LNCaP clone FGC (cell line): ENCODE measurements at regions not wholly inside any gene's neighbourhood (a gene's known extent, or its start where the extent isn't known, plus 50 kb on each side); places are given as distances from the start of the nearest gene placed in this dataset.
"Not testable (repeated sequence)": the region's sequence is repeated elsewhere in the genome, so short reads cannot be mapped to it uniquely, and the experiment has no call there.

ENCODE experiments used
- DNase-seq: peaks from one replicate; pipeline ENCODE4 v3.0.0-alpha.2; 2011; ENCODE audit warnings: low read depth
- H3K4me3 ChIP-seq: 2 replicates; pipeline ENCODE4 v1.5.1; 2011; ENCODE audit warnings: mild to moderate bottlenecking, low read depth, low read length, control low read depth
- TF ChIP-seq, protein P1 (sequence below): IDR thresholded peaks from 2 replicates; pipeline ENCODE4 v1.5.1; 2012; ENCODE audit warnings: mild to moderate bottlenecking; ENCODE audit not compliant: control insufficient read depth, insufficient read depth; ENCODE audit errors: extremely low read depth

DNA sequence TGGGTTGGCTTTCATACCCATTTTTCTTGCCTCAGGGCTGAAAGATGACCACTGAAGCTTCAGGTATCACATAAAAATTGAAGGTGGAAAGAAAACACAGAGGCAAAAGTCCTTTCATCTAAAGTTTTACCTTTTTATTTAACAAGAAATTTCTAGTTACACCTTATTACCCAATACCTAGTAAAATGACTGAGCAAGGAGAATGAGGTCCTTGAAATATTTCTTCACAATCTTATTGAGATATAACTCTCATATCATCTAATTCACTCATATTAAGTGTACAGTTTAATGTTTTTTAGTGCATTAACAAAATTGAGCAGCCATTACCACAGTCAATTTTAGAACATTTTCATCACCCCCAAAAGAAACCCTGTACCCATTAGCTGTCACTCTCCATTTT is 112.9 kb upstream of the ADTRP start:
- H3K4me3 ChIP-seq: no peak overlapping the region
- TF ChIP-seq, protein P1, sequence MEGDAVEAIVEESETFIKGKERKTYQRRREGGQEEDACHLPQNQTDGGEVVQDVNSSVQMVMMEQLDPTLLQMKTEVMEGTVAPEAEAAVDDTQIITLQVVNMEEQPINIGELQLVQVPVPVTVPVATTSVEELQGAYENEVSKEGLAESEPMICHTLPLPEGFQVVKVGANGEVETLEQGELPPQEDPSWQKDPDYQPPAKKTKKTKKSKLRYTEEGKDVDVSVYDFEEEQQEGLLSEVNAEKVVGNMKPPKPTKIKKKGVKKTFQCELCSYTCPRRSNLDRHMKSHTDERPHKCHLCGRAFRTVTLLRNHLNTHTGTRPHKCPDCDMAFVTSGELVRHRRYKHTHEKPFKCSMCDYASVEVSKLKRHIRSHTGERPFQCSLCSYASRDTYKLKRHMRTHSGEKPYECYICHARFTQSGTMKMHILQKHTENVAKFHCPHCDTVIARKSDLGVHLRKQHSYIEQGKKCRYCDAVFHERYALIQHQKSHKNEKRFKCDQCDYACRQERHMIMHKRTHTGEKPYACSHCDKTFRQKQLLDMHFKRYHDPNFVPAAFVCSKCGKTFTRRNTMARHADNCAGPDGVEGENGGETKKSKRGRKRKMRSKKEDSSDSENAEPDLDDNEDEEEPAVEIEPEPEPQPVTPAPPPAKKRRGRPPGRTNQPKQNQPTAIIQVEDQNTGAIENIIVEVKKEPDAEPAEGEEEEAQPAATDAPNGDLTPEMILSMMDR: no peak
- no peak for DNase-seq

- TF ChIP-seq, protein P1: no peak
Measured at GRCh38 chr6:11890849-11891248, 112.2 kb upstream of the ADTRP start.

DNA sequence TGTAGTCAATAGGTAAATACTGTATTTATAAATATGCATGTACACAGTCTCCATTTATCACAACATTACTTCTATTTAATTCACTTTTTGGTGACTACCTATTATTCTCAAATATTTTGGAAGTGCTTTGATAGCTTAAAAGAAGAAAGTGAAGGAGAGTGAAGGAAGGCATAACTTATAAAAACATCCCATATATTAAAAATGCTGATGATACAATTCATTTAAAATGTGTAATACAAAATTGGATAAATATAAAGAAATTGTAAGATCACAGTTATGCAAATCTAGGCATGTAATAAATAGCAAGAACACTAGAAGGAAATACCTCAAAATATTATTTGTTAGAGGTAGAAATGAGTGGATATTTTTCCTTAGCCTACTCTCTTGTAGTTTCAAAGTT is 111.6 kb upstream of the ADTRP start:
- TF ChIP-seq, protein P1: no peak
- no peak overlapping the region for H3K4me3 ChIP-seq
- no peak for DNase-seq

More at GRCh38 chr6:11890849-11891248, 112.2 kb upstream of the ADTRP start:
- H3K4me3 ChIP-seq: no peak overlapping the region
- DNase-seq: no peak

- TF ChIP-seq, protein P1: no peak
- H3K4me3 ChIP-seq: no peak overlapping the region
- no peak for DNase-seq
Measured at GRCh38 chr6:11889572-11889971, 111.0 kb upstream of the ADTRP start.

GRCh38 chr6:11888727-11889126 is 110.1 kb upstream of the ADTRP start:
- no peak for DNase-seq

DNA sequence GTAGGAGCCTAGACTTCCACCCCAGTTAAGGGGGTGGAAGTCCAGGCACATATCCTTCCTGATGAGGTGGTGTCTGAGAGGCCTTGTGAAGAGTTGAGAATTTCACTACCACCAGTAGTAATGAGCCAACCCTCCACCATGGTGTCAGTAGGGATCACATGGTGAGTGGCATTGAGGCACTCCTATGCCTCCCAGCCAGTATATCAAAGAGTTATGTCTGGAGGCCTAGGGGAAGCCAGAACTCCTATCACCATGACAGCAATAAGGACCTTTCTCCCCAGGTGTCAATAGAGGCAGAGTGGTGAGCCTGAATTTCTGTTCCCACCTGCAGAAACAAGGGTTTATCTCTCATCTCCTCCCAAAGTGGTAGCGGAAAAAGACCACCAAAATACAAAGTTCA is 106.6 kb upstream of the ADTRP start:
- no peak overlapping the region for H3K4me3 ChIP-seq
- DNase-seq: no peak
- TF ChIP-seq, protein P1: no peak

More at GRCh38 chr6:11888727-11889126, 110.1 kb upstream of the ADTRP start:
- H3K4me3 ChIP-seq: no peak overlapping the region
- TF ChIP-seq, protein P1: no peak

- H3K4me3 ChIP-seq, DNase-seq: not testable (repeated sequence)
Measured at GRCh38 chr6:11883471-11883870, 104.9 kb upstream of the ADTRP start.

DNA sequence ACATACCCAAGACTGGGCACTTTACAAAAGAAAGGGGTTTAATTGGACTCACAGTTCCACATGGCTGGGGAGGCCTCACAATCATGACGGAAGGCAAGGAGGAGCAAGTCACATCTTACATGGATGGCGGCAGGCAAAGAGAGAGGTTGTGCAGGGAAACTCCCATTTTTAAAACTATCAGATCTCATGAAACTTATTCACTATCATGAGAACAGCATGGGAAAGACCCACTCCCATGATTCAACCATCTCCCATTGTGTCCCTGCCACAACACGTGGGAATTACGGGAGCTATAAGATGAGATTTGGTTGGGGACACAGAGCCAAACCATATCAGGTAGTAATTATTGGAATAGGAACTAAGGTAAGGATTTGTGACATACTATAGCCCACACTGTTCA is 101.6 kb upstream of the ADTRP start:
- not testable (repeated sequence) for H3K4me3 ChIP-seq, DNase-seq
